ENCODE measurements at regions not wholly inside any gene's neighbourhood (a gene's known extent, or its start where the extent isn't known, plus 50 kb on each side); places are given as distances from the start of the nearest gene placed in this dataset.

DNA sequence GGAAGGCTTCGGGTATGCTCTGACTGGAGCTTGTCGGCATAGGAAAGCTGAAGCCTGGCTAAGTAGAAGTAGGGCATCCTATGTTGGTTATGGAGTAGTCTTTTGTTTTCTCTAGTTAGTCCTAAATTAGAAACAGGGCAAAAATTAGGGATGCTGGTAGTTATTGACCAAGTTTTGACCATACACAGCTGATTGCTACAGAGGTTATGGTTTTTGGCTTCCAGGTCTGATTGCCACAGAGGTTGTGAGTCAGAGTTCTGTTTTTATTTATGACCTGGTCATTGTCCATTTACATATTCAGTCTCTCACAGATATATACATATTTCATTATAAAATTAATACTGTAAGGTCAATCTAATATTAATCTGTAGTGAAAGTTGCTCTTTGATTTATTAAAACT is 219.2 kb downstream of the FSCB start:
- DNase-seq (ENCODE audit: low read depth in 2 of 2), result peak in 1 of 2 donors; percentile 21
- Histone ChIP-seq H4K20me1 (ENCODE audit: control insufficient read depth, extremely low read depth, insufficient read depth, low read length) (no peaks in the 10 kb centered on the region), H3K4me3 (replicated peaks in 1 of 4; ENCODE audit: control extremely low read depth in 1 of 4, insufficient read depth in 1 of 4, low read depth in 3 of 4, low read length in 4 of 4) (no peak overlapping the region), H3K79me2 (ENCODE audit: control insufficient read depth, insufficient read depth, low read length) (no peaks in the 10 kb centered on the region), H3K27me3 (ENCODE audit: control insufficient read depth, insufficient read depth, low read length) (no peaks in the 10 kb centered on the region), H3K36me3 (ENCODE audit: control insufficient read depth, insufficient read depth, low read length) (no peaks in the 10 kb centered on the region), H3K27ac (ENCODE audit: insufficient read depth, low read length) (no peak overlapping the region), H3K9me3 (ENCODE audit: control insufficient read depth, insufficient read depth, low read depth, low read length) (no peaks in the 10 kb centered on the region), H2AFZ (ENCODE audit: low read length) (no peak overlapping the region), H3K4me2 (ENCODE audit: extremely low read depth, insufficient read depth, low read length) (no peak overlapping the region), H3K4me1 (ENCODE audit: control insufficient read depth, extremely low read depth, insufficient read depth, low read length) (no peaks in the 10 kb centered on the region), H3K9ac (ENCODE audit: insufficient read depth, low read length) (no peak overlapping the region)
- no peak for TF ChIP-seq EZH2 (IDR thresholded peaks at IDR 0.05; ENCODE audit: low read length, missing control alignments)
- TF ChIP-seq, protein P1, sequence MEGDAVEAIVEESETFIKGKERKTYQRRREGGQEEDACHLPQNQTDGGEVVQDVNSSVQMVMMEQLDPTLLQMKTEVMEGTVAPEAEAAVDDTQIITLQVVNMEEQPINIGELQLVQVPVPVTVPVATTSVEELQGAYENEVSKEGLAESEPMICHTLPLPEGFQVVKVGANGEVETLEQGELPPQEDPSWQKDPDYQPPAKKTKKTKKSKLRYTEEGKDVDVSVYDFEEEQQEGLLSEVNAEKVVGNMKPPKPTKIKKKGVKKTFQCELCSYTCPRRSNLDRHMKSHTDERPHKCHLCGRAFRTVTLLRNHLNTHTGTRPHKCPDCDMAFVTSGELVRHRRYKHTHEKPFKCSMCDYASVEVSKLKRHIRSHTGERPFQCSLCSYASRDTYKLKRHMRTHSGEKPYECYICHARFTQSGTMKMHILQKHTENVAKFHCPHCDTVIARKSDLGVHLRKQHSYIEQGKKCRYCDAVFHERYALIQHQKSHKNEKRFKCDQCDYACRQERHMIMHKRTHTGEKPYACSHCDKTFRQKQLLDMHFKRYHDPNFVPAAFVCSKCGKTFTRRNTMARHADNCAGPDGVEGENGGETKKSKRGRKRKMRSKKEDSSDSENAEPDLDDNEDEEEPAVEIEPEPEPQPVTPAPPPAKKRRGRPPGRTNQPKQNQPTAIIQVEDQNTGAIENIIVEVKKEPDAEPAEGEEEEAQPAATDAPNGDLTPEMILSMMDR (conservative IDR thresholded peaks at IDR 0.05 in 1 of 2, IDR thresholded peaks at IDR 0.05 in 1 of 2; ENCODE audit: low read depth in 1 of 2, low read length in 2 of 2), result no peak

DNA sequence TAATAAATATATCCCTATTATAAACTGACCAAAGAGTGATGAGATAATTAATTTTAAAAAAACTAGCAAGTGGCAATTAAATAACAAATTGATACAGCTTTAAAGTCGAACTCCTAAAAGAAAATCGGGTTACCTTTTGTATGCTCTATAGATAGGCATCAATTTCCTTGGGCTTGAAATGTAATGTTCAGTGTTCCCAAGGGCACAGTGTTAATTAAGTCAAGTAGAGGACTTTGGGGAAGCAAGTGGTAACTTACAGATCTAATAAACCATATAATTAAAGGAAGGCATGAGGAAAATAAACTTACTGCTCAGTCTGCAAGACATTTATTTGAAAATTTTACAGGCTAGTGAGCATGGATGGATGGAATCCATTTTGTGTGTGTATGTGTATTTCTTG is 220.9 kb downstream of the FSCB start:
- Histone ChIP-seq H2AFZ (ENCODE audit: low read length) (no peak overlapping the region), H3K9me3 (ENCODE audit: control insufficient read depth, insufficient read depth, low read depth, low read length) (no peaks in the 10 kb centered on the region), H3K4me2 (ENCODE audit: extremely low read depth, insufficient read depth, low read length) (no peak overlapping the region), H3K9ac (ENCODE audit: insufficient read depth, low read length) (no peak overlapping the region), H4K20me1 (ENCODE audit: control insufficient read depth, extremely low read depth, insufficient read depth, low read length) (no peaks in the 10 kb centered on the region), H3K27me3 (ENCODE audit: control insufficient read depth, insufficient read depth, low read length) (no peaks in the 10 kb centered on the region), H3K79me2 (ENCODE audit: control insufficient read depth, insufficient read depth, low read length) (no peaks in the 10 kb centered on the region), H3K4me1 (ENCODE audit: control insufficient read depth, extremely low read depth, insufficient read depth, low read length) (no peaks in the 10 kb centered on the region), H3K36me3 (ENCODE audit: control insufficient read depth, insufficient read depth, low read length) (no peaks in the 10 kb centered on the region), H3K4me3 (replicated peaks in 1 of 4; ENCODE audit: control extremely low read depth in 1 of 4, insufficient read depth in 1 of 4, low read depth in 3 of 4, low read length in 4 of 4) (no peak overlapping the region), H3K27ac (ENCODE audit: insufficient read depth, low read length) (no peak overlapping the region)
- no peak for DNase-seq (ENCODE audit: low read depth in 2 of 2)
- TF ChIP-seq, protein P1 (conservative IDR thresholded peaks at IDR 0.05 in 1 of 2, IDR thresholded peaks at IDR 0.05 in 1 of 2; ENCODE audit: low read depth in 1 of 2, low read length in 2 of 2), result no peak
- TF ChIP-seq EZH2 (IDR thresholded peaks at IDR 0.05; ENCODE audit: low read length, missing control alignments), result no peak

DNA sequence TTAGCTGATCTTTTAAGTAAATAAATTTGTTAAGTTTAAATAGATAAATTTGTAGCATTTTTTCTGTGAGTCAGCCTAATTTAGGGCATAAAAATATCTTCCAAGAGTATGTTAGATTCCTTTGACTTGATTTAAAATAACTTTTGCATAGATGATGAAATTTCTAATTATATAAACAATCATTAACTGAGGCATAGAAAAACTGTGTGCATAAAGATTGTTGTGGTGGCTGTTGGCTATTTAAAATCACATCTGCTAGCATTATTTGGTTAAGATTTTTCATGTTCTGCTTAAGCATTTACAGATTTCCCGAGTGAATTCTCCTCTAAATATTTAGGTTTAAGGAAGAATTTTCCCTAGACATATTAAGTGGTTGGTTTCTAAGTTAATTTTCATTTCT is 223.2 kb downstream of the FSCB start:
- TF ChIP-seq EZH2 (IDR thresholded peaks at IDR 0.05; ENCODE audit: low read length, missing control alignments), result no peak
- TF ChIP-seq, protein P1 (conservative IDR thresholded peaks at IDR 0.05 in 1 of 2, IDR thresholded peaks at IDR 0.05 in 1 of 2; ENCODE audit: low read depth in 1 of 2, low read length in 2 of 2), result no peak
- Histone ChIP-seq H3K4me2 (ENCODE audit: extremely low read depth, insufficient read depth, low read length) (no peak overlapping the region), H3K9ac (ENCODE audit: insufficient read depth, low read length) (no peak overlapping the region), H3K4me3 (replicated peaks in 1 of 4; ENCODE audit: control extremely low read depth in 1 of 4, insufficient read depth in 1 of 4, low read depth in 3 of 4, low read length in 4 of 4) (no peak overlapping the region), H4K20me1 (ENCODE audit: control insufficient read depth, extremely low read depth, insufficient read depth, low read length) (no peaks in the 10 kb centered on the region), H3K9me3 (ENCODE audit: control insufficient read depth, insufficient read depth, low read depth, low read length) (no peaks in the 10 kb centered on the region), H3K79me2 (ENCODE audit: control insufficient read depth, insufficient read depth, low read length) (no peaks in the 10 kb centered on the region), H3K4me1 (ENCODE audit: control insufficient read depth, extremely low read depth, insufficient read depth, low read length) (no peaks in the 10 kb centered on the region), H3K27me3 (ENCODE audit: control insufficient read depth, insufficient read depth, low read length) (no peaks in the 10 kb centered on the region), H2AFZ (ENCODE audit: low read length) (no peak overlapping the region), H3K36me3 (ENCODE audit: control insufficient read depth, insufficient read depth, low read length) (no peaks in the 10 kb centered on the region), H3K27ac (ENCODE audit: insufficient read depth, low read length) (no peak overlapping the region)
- DNase-seq (ENCODE audit: low read depth in 2 of 2), result no peak
